ENCODE measurements at regions not wholly inside any gene's neighbourhood (a gene's known extent, or its start where the extent isn't known, plus 50 kb on each side); places are given as distances from the start of the nearest gene placed in this dataset.

DNA sequence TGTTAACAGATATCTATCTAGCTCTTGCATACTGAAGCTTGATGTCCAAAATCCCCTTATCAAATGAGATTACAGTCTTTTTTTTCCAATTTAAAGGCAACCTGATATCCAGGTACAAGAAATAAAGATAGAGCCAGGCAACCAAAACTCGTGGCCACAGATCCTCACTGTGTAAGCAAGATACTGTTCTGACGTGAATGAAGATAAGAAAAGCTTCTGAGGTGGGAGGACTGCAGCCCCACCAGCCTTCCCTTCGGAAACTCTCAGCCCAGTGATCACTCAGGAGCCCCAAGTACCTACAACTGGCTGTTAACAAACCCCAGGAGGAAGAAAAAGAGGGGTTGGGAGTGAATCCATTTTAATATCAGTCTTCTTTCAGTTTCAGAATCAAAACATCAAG is 191.6 kb downstream of the EFNB2 start:
- H3K4me3 ChIP-seq (ENCODE audit: low read length) = no peak overlapping the region
- no peak overlapping the region for H2AFZ ChIP-seq (ENCODE audit: low read length)
- no peak for ATAC-seq
- peaks cover 9% of the 10 kb centered on the region; the same call in 1 of the 2 replicates for H3K9me3 ChIP-seq (ENCODE audit: low read length)
- H3K36me3 ChIP-seq (ENCODE audit: low read depth, low read length) = no peaks in the 10 kb centered on the region
- H3K9me2 ChIP-seq (replicated peaks; ENCODE audit: low read length) = no peaks in the 10 kb centered on the region
- no peak overlapping the region for H3K27ac ChIP-seq (ENCODE audit: low read length)
- H3K4me1 ChIP-seq (ENCODE audit: insufficient read depth, low read length) = peaks cover 17% of the 10 kb centered on the region
- no peak for DNase-seq
- no peaks in the 10 kb centered on the region for H3K27me3 ChIP-seq (ENCODE audit: low read length)
- ChIA-PET POLR2A (ENCODE audit: unreplicated experiment) (interaction anchor here (0.7 kb wide), 1 partner anchor 538 kb away, joined by 9 read pairs; no protein-coding TSS in a partner anchor), CTCF (no interaction called here)
- no peaks in the 10 kb centered on the region for H3K79me2 ChIP-seq (ENCODE audit: low read length)
- TF ChIP-seq, protein P1, sequence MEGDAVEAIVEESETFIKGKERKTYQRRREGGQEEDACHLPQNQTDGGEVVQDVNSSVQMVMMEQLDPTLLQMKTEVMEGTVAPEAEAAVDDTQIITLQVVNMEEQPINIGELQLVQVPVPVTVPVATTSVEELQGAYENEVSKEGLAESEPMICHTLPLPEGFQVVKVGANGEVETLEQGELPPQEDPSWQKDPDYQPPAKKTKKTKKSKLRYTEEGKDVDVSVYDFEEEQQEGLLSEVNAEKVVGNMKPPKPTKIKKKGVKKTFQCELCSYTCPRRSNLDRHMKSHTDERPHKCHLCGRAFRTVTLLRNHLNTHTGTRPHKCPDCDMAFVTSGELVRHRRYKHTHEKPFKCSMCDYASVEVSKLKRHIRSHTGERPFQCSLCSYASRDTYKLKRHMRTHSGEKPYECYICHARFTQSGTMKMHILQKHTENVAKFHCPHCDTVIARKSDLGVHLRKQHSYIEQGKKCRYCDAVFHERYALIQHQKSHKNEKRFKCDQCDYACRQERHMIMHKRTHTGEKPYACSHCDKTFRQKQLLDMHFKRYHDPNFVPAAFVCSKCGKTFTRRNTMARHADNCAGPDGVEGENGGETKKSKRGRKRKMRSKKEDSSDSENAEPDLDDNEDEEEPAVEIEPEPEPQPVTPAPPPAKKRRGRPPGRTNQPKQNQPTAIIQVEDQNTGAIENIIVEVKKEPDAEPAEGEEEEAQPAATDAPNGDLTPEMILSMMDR (conservative IDR thresholded peaks at IDR 0.05; ENCODE audit: low read depth, low read length) = no peak
- TF ChIP-seq EZH2 (IDR thresholded peaks at IDR 0.05; ENCODE audit: low read length, unreplicated experiment) (no peak), EZH2phosphoT487 (IDR thresholded peaks at IDR 0.05; ENCODE audit: borderline replicate concordance, low read length) (no peak)
- no peaks in the 10 kb centered on the region for H3F3A ChIP-seq (ENCODE audit: low read length, unreplicated experiment)
- H3K9ac ChIP-seq (ENCODE audit: low read length) = no peak overlapping the region
- BruUV-seq (replicated peaks) = no TSS peak
- no peak overlapping the region for H3K4me2 ChIP-seq (ENCODE audit: low read length)
- H4K20me1 ChIP-seq (ENCODE audit: low read length) = no peaks in the 10 kb centered on the region
- intact Hi-C loops (cut with micrococcal nuclease) = loop anchor here (10.0 kb wide), 1 partner anchor 171 kb away; no protein-coding TSS in a partner anchor

DNA sequence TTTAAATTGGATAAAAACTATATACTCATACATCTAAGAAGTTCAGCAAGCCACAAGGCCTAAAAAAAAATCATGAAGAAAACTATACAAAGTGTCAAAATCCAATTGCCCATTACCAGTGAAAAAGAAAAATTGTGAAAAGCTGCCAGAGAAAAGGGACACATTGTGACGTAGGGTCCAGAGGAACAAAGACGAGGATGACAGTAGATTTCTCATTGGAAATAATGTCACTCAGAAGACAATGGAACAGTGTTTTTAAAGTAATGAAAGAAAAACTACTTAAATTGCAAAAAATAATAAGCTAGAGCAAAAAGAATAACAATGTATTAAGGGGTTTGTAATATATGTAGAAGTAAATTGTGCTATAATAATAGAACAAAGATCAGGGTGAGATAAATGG is 195.2 kb downstream of the EFNB2 start:
- no peak for ATAC-seq
- Histone ChIP-seq H3K4me2 (ENCODE audit: low read length) (no peak overlapping the region), H3K4me3 (ENCODE audit: low read length) (no peak overlapping the region), H3K4me1 (ENCODE audit: insufficient read depth, low read length) (0 out of 2 replicates have a peak, but pooled peaks cover 4% of the 10 kb centered on the region), H3K79me2 (ENCODE audit: low read length) (no peaks in the 10 kb centered on the region), H3K9me2 (replicated peaks; ENCODE audit: low read length) (no peaks in the 10 kb centered on the region), H3K27ac (ENCODE audit: low read length) (no peak overlapping the region), H3K27me3 (ENCODE audit: low read length) (no peaks in the 10 kb centered on the region), H3K9ac (ENCODE audit: low read length) (no peak overlapping the region), H4K20me1 (ENCODE audit: low read length) (no peaks in the 10 kb centered on the region), H3K36me3 (ENCODE audit: low read depth, low read length) (no peaks in the 10 kb centered on the region), H2AFZ (ENCODE audit: low read length) (no peak overlapping the region), H3K9me3 (ENCODE audit: low read length) (peaks cover 9% of the 10 kb centered on the region; the same call in 1 of the 2 replicates), H3F3A (ENCODE audit: low read length, unreplicated experiment) (no peaks in the 10 kb centered on the region)
- ChIA-PET CTCF (no interaction called here), POLR2A (ENCODE audit: unreplicated experiment) (no interaction called here)
- BruUV-seq (replicated peaks) = no TSS peak
- intact Hi-C loops (cut with micrococcal nuclease) = loop anchor here (10.0 kb wide), 1 partner anchor 175 kb away; no protein-coding TSS in a partner anchor
- DNase-seq = no peak
- TF ChIP-seq, protein P1 (conservative IDR thresholded peaks at IDR 0.05; ENCODE audit: low read depth, low read length) = no peak
- TF ChIP-seq EZH2 (IDR thresholded peaks at IDR 0.05; ENCODE audit: low read length, unreplicated experiment) = no peak
- TF ChIP-seq EZH2phosphoT487 (IDR thresholded peaks at IDR 0.05; ENCODE audit: borderline replicate concordance, low read length) = no peak

DNA sequence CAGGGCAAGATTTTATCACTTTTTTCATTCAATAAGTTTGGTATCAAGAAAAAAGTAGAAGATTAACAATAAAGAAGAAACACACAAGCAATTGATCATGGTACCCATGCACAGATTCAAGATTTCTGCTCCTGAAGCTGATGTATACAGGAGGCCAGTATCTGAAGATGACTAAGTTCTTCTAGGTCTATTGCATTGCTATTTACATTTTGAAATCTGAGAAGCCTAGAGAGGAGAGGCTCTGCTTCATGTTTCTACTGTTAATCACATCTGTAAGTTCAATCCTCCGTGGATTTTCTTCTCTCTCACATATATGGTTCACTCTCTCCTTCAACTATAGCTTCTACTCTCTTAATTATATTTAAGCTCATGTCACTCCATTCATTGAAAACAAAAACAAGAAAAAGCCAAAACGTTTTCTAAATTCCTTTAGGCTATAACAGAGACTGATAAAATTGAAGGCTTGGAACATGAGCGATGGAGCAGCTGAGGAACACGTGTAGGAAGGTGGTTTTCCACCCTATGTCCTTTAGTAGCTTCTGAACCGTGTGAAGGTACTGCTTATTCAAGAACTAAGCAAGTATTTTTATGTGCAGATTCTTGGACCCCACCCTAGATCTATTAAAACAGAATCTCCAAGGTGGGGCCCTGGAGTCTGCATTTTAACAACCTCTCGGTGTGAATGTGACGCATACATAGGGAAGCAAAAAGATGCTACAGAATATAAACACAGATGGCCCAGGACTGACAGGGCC is 198.2 kb downstream of the EFNB2 start:
- Histone ChIP-seq H3K9ac (ENCODE audit: low read length) (no peak overlapping the region), H3K36me3 (ENCODE audit: low read depth, low read length) (no peaks in the 10 kb centered on the region), H4K20me1 (ENCODE audit: low read length) (no peaks in the 10 kb centered on the region), H3K79me2 (ENCODE audit: low read length) (no peaks in the 10 kb centered on the region), H3K27me3 (ENCODE audit: low read length) (no peaks in the 10 kb centered on the region), H2AFZ (ENCODE audit: low read length) (no peak overlapping the region), H3K27ac (ENCODE audit: low read length) (no peak overlapping the region), H3K9me3 (ENCODE audit: low read length) (peaks cover 9% of the 10 kb centered on the region; the same call in 1 of the 2 replicates), H3K4me3 (ENCODE audit: low read length) (no peak overlapping the region), H3F3A (ENCODE audit: low read length, unreplicated experiment) (no peaks in the 10 kb centered on the region), H3K9me2 (replicated peaks; ENCODE audit: low read length) (no peaks in the 10 kb centered on the region), H3K4me2 (ENCODE audit: low read length) (no peak overlapping the region), H3K4me1 (ENCODE audit: insufficient read depth, low read length) (0 out of 2 replicates have a peak, but pooled peaks cover 4% of the 10 kb centered on the region)
- peak; percentile 89 for ATAC-seq
- no TSS peak for BruUV-seq (replicated peaks)
- TF ChIP-seq EZH2 (IDR thresholded peaks at IDR 0.05; ENCODE audit: low read length, unreplicated experiment) = no peak
- TF ChIP-seq, protein P1 (conservative IDR thresholded peaks at IDR 0.05; ENCODE audit: low read depth, low read length) = no peak
- TF ChIP-seq EZH2phosphoT487 (IDR thresholded peaks at IDR 0.05; ENCODE audit: borderline replicate concordance, low read length) = no peak
- CTCF ChIA-PET = no interaction called here
- POLR2A ChIA-PET (ENCODE audit: unreplicated experiment) = no interaction called here
- peak; percentile 44 for DNase-seq
- intact Hi-C loops (cut with micrococcal nuclease) = no loop called here
